HFF-Myc (cell line): ENCODE measurements at regions not wholly inside any gene's neighbourhood (a gene's known extent, or its start where the extent isn't known, plus 50 kb on each side); places are given as distances from the start of the nearest gene placed in this dataset.

Experiments
- DNase-seq: peaks from one replicate; pipeline ENCODE4 v3.0.0-alpha.2; 2011; ENCODE audit warnings: low read depth; ENCODE audit errors: extremely low read depth
- H3K4me3 ChIP-seq: replicated peaks from 2 replicates; pipeline ENCODE4 v1.5.1; 2011; ENCODE audit warnings: low read depth, mild to moderate bottlenecking, control low read depth, low read length
- TF ChIP-seq, protein P1 (sequence below): IDR thresholded peaks from 2 replicates; pipeline ENCODE4 v1.5.1; 2012; ENCODE audit warnings: mild to moderate bottlenecking, low read depth, low read length, control low read depth; ENCODE audit errors: missing control alignments

DNA sequence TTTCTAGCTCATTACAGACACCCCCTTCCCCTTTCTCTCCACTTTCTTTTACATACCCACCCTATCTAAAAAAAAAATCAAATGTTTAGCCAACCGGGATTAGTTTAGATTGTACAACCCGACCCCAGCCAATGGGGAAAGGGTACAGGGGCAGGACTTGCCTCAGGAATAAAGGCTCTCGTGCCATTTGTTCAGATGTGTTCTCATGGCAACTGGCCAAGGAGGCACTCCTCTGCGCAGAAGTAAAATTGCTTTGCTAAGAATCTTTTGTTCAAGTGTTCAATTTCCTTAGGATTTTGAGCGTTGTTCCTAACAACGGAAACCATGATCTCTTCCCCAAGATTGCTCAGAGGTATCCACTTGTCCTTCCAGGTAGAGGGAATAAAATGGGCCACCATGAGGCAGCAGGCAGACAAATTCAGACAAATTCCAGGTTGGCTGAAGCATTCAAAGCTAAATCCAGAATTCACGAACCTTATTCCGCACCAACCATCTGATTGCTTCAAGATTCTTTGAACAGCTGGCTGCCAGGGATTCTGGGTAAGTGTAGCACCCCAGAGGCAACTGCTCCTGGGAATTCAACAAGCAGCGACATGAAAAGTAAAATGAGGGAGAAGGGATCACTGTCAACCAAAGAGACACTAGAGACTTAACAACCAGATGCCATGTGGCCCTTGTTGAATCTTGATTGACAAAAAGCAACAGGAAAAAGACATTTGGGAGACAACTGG is 431.8 kb downstream of the PREX1 start:
- DNase-seq, result no peak
- no peak overlapping the region for H3K4me3 ChIP-seq
- TF ChIP-seq, protein P1, sequence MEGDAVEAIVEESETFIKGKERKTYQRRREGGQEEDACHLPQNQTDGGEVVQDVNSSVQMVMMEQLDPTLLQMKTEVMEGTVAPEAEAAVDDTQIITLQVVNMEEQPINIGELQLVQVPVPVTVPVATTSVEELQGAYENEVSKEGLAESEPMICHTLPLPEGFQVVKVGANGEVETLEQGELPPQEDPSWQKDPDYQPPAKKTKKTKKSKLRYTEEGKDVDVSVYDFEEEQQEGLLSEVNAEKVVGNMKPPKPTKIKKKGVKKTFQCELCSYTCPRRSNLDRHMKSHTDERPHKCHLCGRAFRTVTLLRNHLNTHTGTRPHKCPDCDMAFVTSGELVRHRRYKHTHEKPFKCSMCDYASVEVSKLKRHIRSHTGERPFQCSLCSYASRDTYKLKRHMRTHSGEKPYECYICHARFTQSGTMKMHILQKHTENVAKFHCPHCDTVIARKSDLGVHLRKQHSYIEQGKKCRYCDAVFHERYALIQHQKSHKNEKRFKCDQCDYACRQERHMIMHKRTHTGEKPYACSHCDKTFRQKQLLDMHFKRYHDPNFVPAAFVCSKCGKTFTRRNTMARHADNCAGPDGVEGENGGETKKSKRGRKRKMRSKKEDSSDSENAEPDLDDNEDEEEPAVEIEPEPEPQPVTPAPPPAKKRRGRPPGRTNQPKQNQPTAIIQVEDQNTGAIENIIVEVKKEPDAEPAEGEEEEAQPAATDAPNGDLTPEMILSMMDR, result no peak

DNA sequence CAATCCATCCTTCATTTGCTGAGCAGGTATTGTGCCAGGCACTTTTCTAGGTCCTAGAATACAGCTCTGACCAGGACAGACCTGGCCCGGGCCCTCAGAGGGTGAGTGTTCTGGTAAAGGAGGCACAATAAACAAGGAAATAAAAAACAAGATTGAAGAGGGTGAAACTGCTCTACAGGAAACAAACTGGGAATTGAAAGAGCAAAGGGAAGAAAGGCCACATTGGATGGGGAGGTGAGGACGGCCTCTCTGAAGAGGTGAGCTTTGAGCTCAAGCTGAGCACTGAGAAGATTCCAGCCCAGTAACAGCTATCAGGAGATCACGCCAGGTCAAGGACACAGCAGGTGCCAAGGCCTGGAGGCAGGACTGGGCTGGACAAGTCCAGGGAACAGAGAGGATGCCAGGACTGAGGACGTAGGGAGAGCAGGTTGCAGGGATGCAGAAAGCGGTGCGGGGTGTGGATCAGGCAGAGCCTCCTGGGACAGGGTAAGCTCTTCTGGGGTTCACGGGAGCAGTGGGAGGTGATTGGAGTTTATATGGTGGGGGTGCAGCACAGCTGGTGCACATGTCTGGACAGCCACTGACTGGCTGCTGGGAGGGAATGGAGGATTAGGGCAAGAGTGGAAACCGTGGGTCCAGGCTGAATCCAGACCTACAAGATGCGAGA is 433.3 kb downstream of the PREX1 start:
- H3K4me3 ChIP-seq, result no peak overlapping the region
- no peak for DNase-seq
- TF ChIP-seq, protein P1, result no peak

DNA sequence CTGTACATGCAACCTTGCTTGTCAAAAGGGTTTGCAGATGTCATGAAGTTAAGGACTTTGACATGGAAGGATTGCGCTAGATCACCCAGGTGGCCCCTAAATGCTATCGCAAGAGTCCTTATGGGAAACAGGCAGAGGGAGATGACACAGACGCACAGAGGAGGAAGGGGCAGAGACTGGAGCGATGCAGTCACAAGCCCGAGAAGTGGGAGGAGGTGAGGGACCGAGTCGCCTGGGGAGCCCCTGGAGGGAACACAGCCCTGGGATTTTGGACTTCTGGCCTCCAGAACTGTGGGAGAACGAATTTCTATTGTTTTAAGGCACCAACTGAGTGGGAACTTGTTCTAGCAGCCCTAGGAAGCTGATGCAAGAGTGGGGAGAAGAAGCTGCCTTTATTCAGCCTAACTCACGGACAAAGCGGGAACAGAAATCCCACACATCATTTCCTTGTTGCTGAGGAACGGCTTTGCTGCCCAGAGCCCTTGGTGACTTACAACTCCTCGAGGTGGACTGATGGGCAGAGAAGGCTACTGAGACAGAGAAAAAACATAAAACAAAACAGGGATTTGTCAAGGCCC is 434.0 kb downstream of the PREX1 start:
- DNase-seq, result no peak
- TF ChIP-seq, protein P1, result no peak

DNA sequence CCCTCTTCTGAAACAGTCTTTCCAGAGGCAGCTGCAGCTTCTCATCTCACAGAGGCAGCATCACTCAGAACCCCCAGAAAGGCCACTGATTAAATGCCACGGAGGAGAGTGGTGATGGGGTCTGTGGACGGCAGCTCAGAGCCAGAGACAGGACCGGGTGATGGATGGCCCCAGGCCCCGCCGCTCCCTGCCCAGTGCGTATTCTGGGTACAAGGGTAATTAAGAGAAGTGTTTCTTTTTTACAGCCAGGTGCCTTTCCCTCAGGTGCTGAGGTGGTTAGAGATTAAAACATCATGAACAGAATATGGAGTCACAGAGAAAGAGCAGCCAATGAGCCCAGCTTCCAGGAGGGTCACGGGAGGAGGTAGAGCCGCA is 434.5 kb downstream of the PREX1 start:
- DNase-seq, result no peak
- TF ChIP-seq, protein P1, result no peak
- no peak overlapping the region for H3K4me3 ChIP-seq

More for the DNA sequence above, 434.0 kb downstream of the PREX1 start:
- no peak overlapping the region for H3K4me3 ChIP-seq

DNA sequence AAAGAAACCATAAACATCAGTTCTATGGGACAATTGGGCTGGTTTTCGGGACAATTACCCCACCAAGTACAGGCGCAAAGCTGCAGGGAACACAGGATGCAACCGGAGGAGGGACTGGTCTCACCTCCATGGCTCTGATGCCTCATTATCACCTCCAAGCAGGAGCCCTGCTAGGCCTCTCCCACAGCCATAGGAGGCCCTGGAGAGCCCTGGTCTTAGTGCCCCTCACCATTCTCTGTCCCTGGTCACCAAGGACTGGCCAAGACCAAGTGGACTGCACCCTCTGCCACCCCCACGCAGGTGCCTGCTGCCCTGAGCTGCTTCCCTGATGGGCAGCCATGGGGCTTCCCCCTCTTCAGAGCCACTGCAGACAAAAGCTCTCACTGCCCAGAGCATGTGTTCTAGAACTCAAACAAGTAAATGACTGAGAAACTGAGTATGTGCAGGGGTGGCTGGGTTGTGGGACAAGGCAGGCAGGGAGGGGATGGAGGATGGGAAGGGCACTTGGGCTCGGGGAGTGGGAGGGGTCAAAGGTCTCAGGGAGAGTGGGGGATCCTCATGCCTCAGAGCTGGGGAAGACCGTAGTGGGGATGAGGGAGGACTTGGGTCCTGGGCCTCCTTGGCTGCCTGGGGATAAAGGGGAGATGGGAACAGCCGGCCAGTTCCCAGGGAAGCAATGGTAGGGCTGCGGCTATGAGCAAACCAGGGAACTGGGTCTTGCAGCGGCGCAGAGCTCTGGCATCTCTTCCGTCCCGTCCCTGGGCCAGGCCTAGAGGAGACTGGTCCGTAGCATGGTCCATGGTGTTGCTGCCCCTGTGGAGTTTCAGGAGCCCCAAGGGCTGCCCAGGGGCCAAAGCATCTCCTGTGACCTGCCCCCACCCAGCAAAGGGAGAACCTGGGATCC is 435.1 kb downstream of the PREX1 start:
- TF ChIP-seq, protein P1, result no peak
- DNase-seq, result no peak
- H3K4me3 ChIP-seq, result no peak overlapping the region

DNA sequence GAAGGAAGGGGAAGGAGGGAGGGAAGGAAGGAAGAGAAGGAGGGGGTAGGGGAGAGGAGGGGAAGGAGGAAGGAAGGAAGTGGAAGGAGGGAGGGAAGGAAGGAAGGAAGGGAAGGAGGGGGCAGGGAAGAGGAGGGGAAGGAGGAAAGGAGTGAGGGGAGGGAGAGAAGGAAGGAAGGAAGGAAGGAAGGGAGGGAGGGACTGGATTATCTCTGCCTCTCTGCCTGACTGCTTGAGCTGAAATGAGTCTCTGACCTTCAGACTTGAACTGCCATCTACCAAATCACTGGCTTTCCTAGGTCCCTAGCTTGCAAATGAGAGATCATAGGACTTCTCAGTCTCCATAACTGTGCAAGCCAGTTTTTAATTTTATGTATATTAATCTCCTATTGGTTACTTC is 436.8 kb downstream of the PREX1 start:
- no peak overlapping the region for H3K4me3 ChIP-seq
- TF ChIP-seq, protein P1, result no peak

More for the DNA sequence above, 436.8 kb downstream of the PREX1 start:
- no peak for DNase-seq
